Nucleus accumbens (tissue), 56 donors: ENCODE measurements at regions not wholly inside any gene's neighbourhood (a gene's known extent, or its start where the extent isn't known, plus 50 kb on each side); places are given as distances from the start of the nearest gene placed in this dataset.

Experiments
- DNase-seq, 56 donors: peaks; one replicate each; lab custom pipeline; 2025; lab: John Stamatoyannopoulos, UW

DNA sequence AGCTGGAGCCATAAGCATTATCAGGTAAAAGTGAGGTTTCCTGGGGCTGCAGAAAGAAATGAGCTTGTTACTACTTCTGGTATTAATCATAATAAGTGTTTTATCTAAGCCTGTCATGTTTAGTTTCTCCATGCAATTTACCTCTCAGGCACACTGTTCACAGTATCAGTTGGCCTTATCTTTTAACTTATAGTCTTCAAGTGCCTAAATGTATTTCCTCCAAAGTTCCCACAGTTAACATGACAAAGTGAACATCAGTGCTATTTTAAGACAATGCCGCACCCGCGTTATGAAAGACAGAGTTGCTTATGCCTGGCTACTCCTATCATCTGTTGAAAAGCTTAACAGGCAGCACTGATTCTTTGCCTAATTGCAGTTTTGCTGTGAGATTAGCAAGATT is 408.7 kb upstream of the FAM241A start:
- DNase-seq, result no peak

DNA sequence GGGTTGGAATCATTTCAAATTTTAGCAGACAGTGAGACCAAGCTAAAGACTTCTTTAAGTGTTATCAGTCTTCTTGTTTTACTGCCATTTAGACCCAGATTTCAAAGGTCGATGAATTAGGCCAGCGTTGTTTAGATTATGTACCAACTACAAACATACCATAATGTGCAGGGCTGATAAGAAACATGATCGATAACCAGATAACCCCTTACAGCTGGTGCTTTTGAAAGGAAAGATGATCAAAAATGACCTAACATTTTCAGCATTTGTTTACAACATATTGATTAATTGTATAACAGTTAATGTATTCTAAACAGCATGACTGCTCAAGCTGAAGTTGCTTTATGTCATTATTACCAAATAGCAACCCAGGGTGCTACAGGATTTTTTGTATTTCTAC is 400.4 kb upstream of the FAM241A start:
- DNase-seq, result no peak

DNA sequence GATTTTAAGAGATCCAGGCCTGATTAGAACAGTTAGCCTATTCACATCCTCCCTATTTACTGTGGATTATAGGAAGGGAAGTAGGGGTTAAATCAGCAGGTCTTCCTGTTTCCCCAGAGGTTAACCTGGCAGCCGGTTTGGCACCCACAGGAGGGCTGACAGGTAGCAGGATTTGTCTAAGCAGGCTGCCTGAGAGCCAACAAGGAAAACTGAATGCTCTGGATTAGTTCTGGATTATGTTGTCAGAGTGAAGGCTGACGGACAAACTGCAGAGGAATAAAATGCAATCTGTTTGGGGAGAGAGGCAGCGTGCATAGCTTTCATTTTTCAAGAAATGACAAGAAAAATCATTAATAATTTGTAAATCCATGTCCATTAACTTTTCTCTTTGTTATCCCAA is 397.1 kb upstream of the FAM241A start:
- DNase-seq, result no peak

DNA sequence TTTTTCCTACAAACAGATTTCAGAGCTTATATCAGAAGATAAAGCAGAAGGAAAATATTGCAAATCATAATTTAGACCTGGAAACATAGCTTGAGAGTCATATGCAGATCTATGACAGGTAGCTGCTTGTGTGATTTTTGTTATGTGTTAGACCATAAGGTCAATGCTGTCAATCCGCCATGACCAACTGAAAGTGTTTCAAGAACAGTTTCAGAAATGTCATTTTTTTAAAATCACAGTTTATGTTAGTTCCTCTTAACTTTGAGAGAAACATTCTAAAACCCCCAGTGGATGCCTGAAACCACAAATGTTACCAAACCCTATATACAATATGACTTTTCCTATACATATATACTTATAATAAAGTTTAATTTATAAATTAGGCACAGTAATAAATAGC is 391.3 kb upstream of the FAM241A start:
- no peak for DNase-seq

DNA sequence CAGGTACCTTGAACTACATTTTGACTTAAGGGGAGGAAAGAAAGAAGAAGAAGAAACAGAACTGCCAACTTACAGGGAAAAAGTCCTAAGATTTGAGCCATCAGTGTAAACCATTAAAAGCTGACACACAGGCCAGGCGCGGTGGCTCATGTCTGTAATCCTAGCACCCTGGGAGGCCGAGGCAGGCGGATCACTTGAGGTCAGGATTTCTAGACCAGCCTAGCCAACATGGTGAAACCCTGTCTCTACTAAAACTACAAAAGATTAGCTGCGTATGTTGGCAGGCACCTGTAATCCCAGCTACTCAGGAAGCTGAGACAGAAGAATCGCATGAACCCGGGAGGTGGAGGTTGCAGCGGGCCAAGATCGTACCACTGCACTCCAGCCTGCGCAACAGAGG is 389.7 kb upstream of the FAM241A start:
- DNase-seq, result no peak

DNA sequence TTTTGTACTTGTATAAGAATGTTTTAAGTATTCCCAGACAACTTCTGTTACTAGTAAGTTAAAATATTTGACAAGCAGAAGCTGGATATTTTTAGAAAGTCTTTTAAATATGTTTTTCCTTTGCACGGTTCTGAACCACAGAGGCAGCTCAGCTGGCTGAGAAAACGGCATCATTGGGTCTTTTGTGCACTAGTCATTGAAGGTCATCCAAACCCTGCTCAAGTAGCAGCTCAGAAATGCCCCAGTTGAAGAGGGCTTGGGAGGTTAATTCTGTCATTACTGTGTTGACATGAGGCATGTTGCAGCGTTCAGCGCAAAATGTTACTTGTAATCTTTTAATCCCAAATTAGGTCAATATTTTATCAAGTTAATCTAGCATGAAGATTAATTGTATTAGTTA is 383.7 kb upstream of the FAM241A start:
- no peak for DNase-seq

DNA sequence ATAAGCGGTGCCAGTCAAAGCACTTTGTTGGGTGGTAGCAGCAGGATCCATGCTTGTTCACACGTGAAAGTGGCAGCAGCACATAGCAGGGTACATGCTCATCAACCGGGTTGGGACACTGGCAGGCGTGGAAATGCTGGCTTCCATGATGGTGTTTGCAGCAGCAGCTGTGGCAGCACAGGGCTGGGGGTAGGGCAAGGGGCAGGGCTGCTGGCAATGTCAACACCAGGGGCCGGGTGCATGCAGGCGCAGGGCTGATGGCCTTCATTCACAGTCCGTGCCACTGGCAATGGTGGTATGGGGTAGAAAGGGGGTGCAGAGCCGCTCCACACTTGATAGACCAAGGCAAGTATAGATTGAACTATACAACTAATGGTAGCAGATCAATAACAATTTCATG is 374.7 kb upstream of the FAM241A start:
- DNase-seq, result no peak

DNA sequence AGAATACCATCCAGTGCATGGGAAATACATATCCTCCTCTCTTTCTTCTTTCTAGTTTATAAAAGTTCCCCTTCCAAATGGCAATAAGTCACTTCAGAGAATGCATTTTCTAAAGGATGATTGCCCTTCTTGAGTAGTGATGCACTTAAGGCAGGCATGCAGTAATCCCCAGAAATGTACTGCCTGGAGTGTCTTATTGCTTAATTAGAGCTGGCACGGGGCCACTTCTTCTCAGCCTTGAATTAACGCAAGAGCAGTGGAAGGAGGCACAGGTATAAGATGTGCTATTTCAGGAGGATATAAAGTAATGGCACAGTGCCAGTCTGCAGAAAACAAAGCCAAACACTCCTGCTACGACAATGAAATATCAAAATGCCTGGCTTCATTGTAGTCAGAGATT is 371.4 kb upstream of the FAM241A start:
- DNase-seq, result no peak

DNA sequence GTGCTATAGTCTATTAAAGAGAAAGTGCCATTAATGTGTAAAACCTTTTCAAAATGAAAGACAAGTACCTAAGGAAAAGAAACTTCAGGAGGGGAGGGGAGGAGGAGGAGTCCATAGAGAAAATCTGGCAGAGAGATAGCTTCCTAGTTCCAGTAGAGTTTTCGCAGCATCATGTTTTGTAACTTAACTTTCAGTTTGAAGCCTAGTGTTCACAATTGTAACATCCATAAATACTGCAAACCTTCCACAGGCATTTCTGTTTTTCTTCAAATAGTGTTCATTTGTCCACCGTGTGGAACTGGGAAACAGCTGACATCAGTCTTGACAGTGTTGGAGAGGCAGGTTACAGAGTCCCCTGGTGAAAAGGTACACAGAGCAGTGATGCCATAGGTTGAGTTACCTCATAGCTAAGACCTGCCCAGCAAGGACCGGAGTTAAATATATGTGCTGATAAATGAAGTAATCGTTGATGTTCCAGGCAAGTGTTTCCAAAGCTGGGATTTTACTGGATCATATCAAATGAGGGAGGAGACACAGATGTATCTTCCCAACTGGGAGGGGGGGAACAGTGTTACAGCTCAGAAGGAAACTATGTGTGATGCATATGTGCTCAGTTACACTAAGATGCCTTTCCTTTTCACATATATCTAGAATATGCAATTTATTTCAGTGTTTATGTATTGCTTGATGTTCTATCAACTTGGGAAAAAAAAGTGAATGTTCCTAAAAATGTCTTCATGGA is 369.5 kb upstream of the FAM241A start:
- DNase-seq, result no peak

DNA sequence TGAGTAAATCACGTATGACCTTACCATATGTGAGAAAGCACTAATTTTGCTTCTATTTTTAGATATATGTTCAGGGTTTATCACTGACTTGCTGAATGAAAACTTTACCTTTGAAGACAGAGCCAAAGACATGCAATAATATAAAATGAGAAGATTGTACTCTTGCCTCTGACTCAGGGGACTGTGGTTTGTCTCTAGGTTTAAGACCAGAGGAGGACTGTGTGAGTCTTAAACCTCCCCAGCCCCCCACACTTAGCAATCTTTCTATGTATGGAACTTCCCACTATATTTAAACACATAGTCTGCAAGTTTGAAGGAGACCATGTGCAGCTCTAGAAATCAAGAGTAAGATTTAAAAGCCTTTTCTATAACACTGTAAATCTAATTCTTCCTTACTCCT is 368.7 kb upstream of the FAM241A start:
- no peak for DNase-seq

DNA sequence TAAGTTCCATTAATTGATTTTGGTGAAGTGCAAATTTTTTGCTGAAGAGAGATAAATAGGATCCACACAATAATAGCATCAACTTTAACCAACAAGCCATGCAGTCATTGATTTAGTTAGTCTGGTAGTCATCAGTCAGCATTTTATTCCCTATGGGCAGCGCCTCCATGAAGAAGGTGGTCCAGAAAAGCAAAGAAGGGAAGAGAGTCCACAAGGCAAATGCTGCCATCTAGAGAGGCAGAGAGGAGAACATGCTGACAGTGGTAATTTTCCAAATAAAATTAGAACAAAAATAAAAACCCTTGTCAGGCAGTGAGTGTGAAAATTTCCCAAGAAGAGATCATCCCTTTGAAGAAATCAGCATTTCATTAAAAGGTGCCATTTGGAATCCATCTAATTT is 366.7 kb upstream of the FAM241A start:
- DNase-seq, result no peak

DNA sequence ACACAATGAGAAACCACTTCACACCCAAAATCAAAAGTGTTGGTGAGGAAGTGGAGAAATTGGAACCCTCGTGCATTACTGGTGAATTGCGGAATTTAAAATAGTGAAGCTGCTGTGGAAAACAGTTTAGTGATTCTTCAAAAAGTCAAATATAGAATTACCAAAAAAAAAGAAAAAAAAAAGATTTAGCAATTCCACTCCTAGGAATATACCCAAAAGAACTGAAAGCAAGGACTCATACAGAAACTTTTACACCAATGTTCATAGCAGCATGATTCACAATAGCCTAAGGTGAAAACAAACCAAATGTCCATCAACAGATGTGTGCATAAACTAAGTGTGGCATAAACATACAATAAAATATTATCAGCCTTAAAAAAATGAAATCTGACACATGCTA is 364.3 kb upstream of the FAM241A start:
- DNase-seq, result no peak

DNA sequence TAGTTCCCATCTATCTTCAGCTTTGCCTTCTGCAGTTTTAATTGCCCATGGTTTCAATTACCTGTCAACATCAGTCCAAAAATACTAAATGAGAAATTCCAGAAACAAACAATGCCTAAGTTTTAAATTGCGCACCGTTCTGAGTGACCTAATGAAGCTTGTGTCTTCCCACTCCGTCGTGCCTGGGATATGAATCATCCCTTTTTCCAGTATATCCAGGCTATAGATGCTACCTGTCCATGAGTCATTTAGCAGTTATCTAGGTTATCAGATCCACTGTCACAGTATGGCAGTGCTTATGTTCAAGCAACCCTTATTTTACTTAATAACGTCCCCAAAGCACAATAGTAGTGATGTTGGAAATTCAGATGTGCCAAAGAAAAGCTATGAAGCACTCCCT is 363.6 kb upstream of the FAM241A start:
- no peak for DNase-seq

DNA sequence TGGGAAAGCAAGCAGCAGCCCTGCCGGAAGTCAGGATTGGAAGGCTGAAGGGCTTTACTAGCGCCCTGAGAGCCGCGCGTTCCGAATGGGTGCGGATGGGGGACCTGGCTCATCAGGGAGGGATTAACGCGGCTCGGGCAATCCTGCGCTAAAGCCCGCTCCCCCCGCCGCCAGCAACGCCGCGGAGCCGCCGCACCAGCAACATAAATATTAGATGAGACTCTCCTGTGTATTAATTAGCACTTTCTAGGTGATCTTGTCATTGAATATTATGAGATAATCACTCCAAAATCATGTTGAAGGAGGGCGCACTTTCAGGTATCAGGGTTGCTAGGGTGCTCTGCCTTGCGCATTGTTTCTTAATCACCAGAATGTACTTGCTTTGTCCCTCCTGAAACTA is 357.2 kb upstream of the FAM241A start:
- no peak for DNase-seq

DNA sequence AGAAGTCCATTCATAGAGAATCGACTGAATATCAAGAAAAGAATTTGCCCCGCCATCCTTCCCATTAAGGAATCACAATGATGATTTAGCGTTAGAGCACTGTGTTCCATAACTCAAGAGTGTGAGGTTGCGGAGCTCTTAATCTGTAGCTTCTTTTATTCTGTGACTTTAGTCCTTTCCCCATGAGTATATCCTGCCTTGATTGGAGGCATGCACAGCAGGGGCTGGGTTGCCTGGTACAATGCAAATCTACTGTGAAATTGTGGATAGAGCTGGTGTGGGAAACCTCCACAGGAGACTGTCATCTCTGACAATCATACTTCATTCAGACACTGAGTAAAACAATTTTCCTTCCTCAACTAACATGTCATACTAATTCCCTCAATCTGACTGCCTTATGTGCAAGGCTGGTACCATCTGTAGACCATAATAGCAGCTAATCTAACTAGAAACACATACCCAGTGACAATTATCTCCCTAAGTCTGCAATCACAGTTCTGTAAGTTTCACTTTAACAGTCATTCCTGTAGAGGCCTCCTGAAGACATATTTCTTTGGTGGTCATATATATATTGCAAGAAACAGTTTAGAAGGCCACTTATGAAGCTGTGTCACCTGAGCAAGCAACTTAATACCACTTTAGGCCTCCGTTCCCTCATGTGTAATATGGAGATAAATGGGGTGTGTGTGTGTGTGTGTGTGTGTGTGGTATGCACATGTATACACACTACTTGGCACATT is 355.2 kb upstream of the FAM241A start:
- no peak for DNase-seq

DNA sequence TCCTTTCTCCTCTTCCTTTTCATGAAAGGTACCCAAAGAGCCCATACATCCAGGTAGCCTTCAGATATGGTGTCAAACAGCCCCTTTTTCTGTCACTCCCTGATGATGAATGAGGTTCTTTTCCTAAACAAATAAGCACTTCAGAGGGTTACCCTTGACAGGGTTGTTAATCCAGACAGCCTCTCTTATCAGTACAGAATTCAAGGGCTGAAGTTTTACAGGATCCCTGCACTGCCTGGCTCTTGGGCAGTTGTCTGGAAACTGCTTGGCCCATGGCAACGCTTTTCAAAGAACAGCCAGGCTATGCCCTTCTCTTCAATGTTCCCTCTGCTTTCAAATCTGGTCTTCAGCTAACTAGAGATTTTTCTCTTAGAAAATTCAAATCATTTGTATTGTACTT is 352.6 kb upstream of the FAM241A start:
- DNase-seq, result no peak

DNA sequence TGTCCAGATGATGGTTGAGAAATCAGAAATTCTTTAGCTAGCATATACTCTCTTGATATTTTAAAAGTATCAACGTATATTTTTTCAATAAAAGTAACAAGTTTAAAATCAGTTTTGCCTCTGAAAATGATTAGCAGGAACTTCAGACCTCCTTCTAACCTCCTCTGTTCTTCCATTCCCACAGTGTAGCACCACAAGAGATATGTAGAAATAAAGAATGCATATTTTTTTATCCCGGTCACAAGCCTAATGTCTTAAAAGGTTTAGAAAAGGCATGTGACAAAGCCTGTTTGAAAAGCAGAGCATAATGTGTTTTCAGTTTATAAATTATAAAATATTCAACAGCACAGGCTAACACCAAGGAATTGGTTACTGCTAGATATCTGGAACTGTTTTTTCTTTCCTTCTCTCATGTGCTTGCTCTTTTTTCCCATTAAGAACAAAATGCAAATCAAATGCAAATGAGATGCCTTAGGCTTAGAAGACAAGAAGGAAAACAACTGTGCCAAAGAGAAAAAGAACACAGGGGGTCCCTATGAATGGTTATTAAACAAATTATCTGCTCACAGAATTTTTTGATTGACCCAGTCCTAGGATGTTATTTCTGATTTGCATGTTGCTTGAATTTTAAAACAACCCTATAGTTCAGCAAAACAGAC is 351.7 kb upstream of the FAM241A start:
- DNase-seq, result no peak

DNA sequence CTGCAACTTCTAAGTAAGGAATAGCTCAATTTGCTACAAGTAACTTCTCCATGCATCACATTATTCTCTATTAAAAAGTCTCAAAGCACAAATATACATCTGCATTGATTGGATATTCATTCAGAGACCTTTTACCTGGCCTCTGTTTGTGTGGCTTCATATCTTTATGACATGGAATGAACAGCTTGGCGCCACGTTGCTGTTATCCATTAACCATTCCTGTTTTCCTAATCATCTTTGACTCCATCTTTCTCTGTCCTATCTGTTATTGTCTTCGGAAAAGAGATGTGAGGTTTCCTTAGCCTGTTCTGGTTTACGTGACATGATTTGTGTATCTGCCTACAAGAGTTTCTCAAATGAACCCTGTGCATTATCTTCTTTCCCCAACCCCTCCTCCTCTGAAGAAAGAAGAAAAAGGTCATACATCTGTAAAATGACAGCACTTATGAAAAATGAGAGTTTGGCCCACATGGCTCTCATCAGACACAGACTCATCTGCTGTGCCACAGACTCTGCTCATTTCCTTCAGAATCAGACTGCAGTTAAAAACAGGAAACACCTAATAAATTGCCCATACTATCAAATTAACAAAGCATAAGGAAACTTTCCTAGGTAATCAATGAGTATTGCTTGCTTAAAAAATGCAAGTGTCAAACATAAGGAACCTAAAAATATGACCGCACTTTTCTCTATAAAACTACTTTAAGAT is 347.6 kb upstream of the FAM241A start:
- DNase-seq, result no peak

DNA sequence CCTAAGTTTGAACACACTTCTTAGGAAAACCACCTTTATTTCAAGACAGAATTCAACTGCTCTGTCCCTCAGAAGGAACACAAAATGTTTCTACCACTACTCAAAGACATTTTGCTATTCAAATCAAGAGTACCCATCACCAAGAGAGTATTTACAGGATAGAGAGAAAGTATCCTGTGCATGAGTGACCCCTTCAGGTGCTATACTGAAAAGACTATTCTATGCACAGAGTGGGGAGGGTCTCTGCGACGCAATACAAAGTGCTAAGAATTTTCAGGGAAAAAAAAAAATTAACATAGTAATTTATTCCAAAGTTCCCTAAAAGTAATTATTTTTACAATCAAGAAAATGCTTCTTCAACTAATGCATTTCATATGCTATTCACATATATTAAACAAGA is 346.4 kb upstream of the FAM241A start:
- no peak for DNase-seq

DNA sequence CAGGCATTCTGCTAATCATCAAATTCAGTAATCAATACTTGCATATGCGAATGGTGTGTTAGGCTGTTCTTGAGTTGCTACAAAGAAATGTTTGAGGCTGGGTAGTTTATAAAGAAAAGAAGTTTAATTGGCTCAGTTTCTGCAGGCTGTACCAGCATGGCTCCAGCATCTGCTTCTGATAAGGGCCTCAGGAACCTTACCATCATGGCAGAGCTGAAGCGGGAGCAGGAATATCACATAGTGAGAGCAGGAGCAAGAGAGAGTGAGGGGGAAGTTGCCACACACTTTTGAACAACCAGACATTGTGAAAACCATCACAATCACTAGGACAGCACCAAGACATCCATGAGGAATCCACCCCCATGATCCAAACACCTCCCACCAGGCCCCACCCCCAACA is 344.7 kb upstream of the FAM241A start:
- no peak for DNase-seq

DNA sequence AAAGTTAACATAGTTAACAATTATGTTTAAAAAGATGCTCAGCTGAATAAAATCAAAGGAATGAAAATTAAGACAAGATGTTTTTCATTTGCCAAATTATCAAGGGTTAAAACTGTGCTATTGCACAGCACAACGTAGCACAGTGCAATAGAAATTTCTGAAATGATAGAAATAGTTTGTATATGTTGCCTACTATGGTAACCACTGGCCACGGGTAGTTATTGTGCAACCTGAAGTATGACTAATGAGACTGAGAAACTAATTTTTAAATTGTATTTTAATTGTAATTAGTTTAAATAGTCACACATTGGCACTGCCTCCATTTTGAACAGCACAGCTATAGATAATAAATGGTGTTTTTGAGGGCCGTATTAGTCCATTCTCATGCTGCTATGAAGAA is 343.1 kb upstream of the FAM241A start:
- DNase-seq, result no peak
